ENCODE measurements at regions not wholly inside any gene's neighbourhood (a gene's known extent, or its start where the extent isn't known, plus 50 kb on each side); places are given as distances from the start of the nearest gene placed in this dataset.

DNA sequence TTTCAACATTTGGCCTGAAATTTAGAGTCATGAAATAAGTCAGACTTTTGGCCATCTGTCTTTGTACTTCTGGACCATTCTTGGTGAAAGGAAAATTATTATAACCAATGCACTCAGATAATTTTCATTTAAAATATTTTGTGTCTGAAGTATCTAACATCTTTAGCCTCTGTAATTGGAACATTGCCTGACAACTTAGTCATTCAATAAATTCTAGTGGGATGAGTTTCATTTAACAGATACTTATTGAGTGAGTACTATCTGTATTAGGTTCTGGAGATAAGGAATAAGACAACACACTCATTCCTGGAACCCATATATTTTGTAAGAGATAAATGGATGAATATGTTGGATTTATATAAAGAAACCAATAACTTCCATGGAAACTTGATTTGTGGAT is 536.0 kb downstream of the BCKDHB start:
- DNase-seq (ENCODE audit: low read depth in 1 of 2, low spot score in 1 of 2): no peak

DNA sequence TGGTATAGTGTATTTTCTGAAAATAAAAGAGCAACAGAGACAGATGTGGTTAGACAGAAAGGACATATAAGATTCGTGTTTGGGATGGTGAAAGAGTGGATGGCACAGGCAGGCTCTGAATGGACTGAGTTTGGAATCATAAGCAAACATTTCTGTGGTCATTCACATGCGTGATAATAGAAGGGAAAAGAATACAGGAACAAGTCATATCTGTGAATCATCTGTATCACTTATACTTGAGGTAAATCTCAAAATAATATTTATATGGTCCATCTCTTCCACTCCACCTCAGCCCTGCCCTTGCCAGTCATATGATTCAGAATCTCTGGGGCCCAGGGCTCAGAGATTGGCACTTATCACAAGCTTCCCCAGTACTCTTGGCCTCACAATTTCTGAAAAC is 535.1 kb downstream of the BCKDHB start:
- no peak for DNase-seq (ENCODE audit: low read depth in 1 of 2, low spot score in 1 of 2)
- no peak overlapping the region for H3K4me3 ChIP-seq (replicated peaks; ENCODE audit: insufficient read depth, low read length)
- H3K27me3 ChIP-seq (ENCODE audit: insufficient read depth, poor library complexity, severe bottlenecking): no peaks in the 10 kb centered on the region
- no peak overlapping the region for H3K27ac ChIP-seq (replicated peaks)
- TF ChIP-seq GABPA (IDR thresholded peaks at IDR 0.05; ENCODE audit: low read depth): no peak
- TF ChIP-seq, protein P1, sequence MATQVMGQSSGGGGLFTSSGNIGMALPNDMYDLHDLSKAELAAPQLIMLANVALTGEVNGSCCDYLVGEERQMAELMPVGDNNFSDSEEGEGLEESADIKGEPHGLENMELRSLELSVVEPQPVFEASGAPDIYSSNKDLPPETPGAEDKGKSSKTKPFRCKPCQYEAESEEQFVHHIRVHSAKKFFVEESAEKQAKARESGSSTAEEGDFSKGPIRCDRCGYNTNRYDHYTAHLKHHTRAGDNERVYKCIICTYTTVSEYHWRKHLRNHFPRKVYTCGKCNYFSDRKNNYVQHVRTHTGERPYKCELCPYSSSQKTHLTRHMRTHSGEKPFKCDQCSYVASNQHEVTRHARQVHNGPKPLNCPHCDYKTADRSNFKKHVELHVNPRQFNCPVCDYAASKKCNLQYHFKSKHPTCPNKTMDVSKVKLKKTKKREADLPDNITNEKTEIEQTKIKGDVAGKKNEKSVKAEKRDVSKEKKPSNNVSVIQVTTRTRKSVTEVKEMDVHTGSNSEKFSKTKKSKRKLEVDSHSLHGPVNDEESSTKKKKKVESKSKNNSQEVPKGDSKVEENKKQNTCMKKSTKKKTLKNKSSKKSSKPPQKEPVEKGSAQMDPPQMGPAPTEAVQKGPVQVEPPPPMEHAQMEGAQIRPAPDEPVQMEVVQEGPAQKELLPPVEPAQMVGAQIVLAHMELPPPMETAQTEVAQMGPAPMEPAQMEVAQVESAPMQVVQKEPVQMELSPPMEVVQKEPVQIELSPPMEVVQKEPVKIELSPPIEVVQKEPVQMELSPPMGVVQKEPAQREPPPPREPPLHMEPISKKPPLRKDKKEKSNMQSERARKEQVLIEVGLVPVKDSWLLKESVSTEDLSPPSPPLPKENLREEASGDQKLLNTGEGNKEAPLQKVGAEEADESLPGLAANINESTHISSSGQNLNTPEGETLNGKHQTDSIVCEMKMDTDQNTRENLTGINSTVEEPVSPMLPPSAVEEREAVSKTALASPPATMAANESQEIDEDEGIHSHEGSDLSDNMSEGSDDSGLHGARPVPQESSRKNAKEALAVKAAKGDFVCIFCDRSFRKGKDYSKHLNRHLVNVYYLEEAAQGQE (IDR thresholded peaks at IDR 0.05; ENCODE audit: insufficient replicate concordance, low read depth): no peak
- TF ChIP-seq, protein P2, sequence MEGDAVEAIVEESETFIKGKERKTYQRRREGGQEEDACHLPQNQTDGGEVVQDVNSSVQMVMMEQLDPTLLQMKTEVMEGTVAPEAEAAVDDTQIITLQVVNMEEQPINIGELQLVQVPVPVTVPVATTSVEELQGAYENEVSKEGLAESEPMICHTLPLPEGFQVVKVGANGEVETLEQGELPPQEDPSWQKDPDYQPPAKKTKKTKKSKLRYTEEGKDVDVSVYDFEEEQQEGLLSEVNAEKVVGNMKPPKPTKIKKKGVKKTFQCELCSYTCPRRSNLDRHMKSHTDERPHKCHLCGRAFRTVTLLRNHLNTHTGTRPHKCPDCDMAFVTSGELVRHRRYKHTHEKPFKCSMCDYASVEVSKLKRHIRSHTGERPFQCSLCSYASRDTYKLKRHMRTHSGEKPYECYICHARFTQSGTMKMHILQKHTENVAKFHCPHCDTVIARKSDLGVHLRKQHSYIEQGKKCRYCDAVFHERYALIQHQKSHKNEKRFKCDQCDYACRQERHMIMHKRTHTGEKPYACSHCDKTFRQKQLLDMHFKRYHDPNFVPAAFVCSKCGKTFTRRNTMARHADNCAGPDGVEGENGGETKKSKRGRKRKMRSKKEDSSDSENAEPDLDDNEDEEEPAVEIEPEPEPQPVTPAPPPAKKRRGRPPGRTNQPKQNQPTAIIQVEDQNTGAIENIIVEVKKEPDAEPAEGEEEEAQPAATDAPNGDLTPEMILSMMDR (IDR thresholded peaks at IDR 0.05; ENCODE audit: insufficient read depth, low read length): no peak
- no peak for TF ChIP-seq POLR2AphosphoS5 (IDR thresholded peaks at IDR 0.05; ENCODE audit: low read depth)
- no peak for TF ChIP-seq SPI1 (IDR thresholded peaks at IDR 0.05; ENCODE audit: borderline replicate concordance, low read depth)

More for the DNA sequence above, 536.0 kb downstream of the BCKDHB start:
- TF ChIP-seq, protein P1 (IDR thresholded peaks at IDR 0.05; ENCODE audit: insufficient replicate concordance, low read depth): no peak
- TF ChIP-seq GABPA (IDR thresholded peaks at IDR 0.05; ENCODE audit: low read depth): no peak
- TF ChIP-seq, protein P2 (IDR thresholded peaks at IDR 0.05; ENCODE audit: insufficient read depth, low read length): no peak
- TF ChIP-seq POLR2AphosphoS5 (IDR thresholded peaks at IDR 0.05; ENCODE audit: low read depth): no peak
- TF ChIP-seq SPI1 (IDR thresholded peaks at IDR 0.05; ENCODE audit: borderline replicate concordance, low read depth): no peak
- no peak overlapping the region for H3K4me3 ChIP-seq (replicated peaks; ENCODE audit: insufficient read depth, low read length)
- no peak overlapping the region for H3K27ac ChIP-seq (replicated peaks)
- no peaks in the 10 kb centered on the region for H3K27me3 ChIP-seq (ENCODE audit: insufficient read depth, poor library complexity, severe bottlenecking)

DNA sequence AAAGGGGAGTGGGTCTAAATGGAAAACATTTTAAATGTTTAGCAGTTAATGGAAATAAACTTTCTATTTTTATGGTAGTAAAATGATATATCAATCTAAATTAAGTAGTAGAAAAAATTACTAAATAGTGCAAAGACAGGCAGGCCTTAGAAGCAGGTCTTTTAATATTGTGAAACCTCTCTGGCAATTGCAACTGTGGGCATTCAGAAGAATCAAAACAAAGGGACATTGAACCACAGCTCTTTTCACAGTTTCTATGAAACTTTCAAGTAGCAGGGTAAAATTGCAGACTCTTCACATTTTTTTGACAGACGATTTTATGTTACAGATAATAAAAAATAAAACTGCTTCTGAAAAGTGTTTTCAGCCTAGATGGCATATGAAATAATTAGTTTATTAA is 533.7 kb downstream of the BCKDHB start:
- H3K27ac ChIP-seq (replicated peaks): no peak overlapping the region
- TF ChIP-seq, protein P1 (IDR thresholded peaks at IDR 0.05; ENCODE audit: insufficient replicate concordance, low read depth): no peak
- TF ChIP-seq GABPA (IDR thresholded peaks at IDR 0.05; ENCODE audit: low read depth) (no peak), POLR2AphosphoS5 (IDR thresholded peaks at IDR 0.05; ENCODE audit: low read depth) (no peak), SPI1 (IDR thresholded peaks at IDR 0.05; ENCODE audit: borderline replicate concordance, low read depth) (no peak)
- TF ChIP-seq, protein P2 (IDR thresholded peaks at IDR 0.05; ENCODE audit: insufficient read depth, low read length): no peak

More for the DNA sequence above, 533.7 kb downstream of the BCKDHB start:
- H3K27me3 ChIP-seq (ENCODE audit: insufficient read depth, poor library complexity, severe bottlenecking): no peaks in the 10 kb centered on the region
- H3K4me3 ChIP-seq (replicated peaks; ENCODE audit: insufficient read depth, low read length): no peak overlapping the region
- DNase-seq (ENCODE audit: low read depth in 1 of 2, low spot score in 1 of 2): no peak

Data from HL-60 (cell line).